GM12865 (cell line): ENCODE measurements at regions not wholly inside any gene's neighbourhood (a gene's known extent, or its start where the extent isn't known, plus 50 kb on each side); places are given as distances from the start of the nearest gene placed in this dataset.

Experiments used
- DNase-seq: peaks from one replicate; pipeline ENCODE4 v3.0.0; 2010; ENCODE audit warnings: low read depth
- H3K4me3 ChIP-seq: 2 replicates; pipeline ENCODE4 v1.5.1; 2011; ENCODE audit warnings: mild to moderate bottlenecking, low read depth, low read length, control low read depth
- CTCF ChIP-seq: IDR thresholded peaks from 2 replicates; pipeline ENCODE4 v1.5.1; 2011; ENCODE audit warnings: low read length, control low read depth, low read depth, inconsistent platforms; ENCODE audit not compliant: insufficient read depth; ENCODE audit errors: missing control alignments

- H3K4me3 ChIP-seq, result no peak overlapping the region
- peak; percentile 20 for DNase-seq
- TF ChIP-seq CTCF, result peak; percentile 39
These were observed 57.3 kb upstream of the TCEAL2 start for GRCh38 chrX:102067966-102068723.

- TF ChIP-seq CTCF, result no peak
- DNase-seq, result no peak
- no peak overlapping the region for H3K4me3 ChIP-seq
These were observed 61.9 kb upstream of the TCEAL2 start for GRCh38 chrX:102063445-102064074.

- no peak for TF ChIP-seq CTCF
- no peak overlapping the region for H3K4me3 ChIP-seq
- no peak for DNase-seq
These were observed 81.0 kb upstream of the TCEAL2 start for GRCh38 chrX:102044496-102044895.

GRCh38 chrX:102043380-102043779, 82.1 kb upstream of the TCEAL2 start:
- no peak overlapping the region for H3K4me3 ChIP-seq
- TF ChIP-seq CTCF, result no peak
- DNase-seq, result no peak

- H3K4me3 ChIP-seq, result no peak overlapping the region
- DNase-seq, result no peak
- TF ChIP-seq CTCF, result no peak
These were observed 82.8 kb upstream of the TCEAL2 start for GRCh38 chrX:102042372-102043325.

- no peak for TF ChIP-seq CTCF
- DNase-seq, result no peak
- no peak overlapping the region for H3K4me3 ChIP-seq
These were observed 96.5 kb upstream of the TCEAL2 start for GRCh38 chrX:102029026-102029425.
